ENCODE measurements at regions not wholly inside any gene's neighbourhood (a gene's known extent, or its start where the extent isn't known, plus 50 kb on each side); places are given as distances from the start of the nearest gene placed in this dataset.

DNA sequence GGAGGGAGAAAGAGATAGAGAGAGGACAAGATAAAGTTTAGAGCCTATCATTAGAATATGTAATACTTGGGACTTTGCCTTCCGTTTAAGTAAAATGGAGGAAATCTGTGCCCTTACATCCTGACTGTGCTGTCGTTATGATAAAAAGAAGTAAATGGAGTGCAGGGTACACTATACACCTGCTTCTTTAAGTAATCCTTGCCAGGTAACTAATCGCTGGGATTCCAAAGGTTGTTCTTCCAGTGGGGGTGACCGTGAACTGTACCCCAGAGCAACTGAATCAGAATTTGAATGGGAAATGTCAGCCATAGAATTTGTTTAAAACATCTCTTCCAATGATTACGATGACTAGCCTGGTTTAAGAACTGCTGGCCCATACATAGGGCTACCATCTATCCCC, 126.1 kb upstream of the EEA1 start:
- no peak overlapping the region for H3K27ac ChIP-seq (ENCODE audit: low read depth, low read length)
- no peaks in the 10 kb centered on the region for H3K4me1 ChIP-seq (ENCODE audit: insufficient read depth, low read length)
- Mint-ChIP-seq H3K4me1 (no peaks in the 10 kb centered on the region), H3K4me3 (no peak overlapping the region), H3K36me3 (no peaks in the 10 kb centered on the region), H3K27me3 (peaks cover 9 to 32% of the 10 kb centered on the region in 2 donors), H3K9me3 (peaks cover 0 to 2% (median 0%) of the 10 kb centered on the region in 5 donors), H3K27ac (no peak overlapping the region)
- H3K27me3 ChIP-seq (ENCODE audit: insufficient read depth, low read length, poor library complexity, severe bottlenecking): no peaks in the 10 kb centered on the region
- no peak for DNase-seq
- POLR2A ChIA-PET: no interaction called here
- CTCF ChIA-PET: no interaction called here
- H3K9me3 ChIP-seq (ENCODE audit: low read length): no peaks in the 10 kb centered on the region
- no peak overlapping the region for H3K4me3 ChIP-seq (ENCODE audit: low read length)
- no peaks in the 10 kb centered on the region for H3K36me3 ChIP-seq (ENCODE audit: insufficient read depth, low read length)

DNA sequence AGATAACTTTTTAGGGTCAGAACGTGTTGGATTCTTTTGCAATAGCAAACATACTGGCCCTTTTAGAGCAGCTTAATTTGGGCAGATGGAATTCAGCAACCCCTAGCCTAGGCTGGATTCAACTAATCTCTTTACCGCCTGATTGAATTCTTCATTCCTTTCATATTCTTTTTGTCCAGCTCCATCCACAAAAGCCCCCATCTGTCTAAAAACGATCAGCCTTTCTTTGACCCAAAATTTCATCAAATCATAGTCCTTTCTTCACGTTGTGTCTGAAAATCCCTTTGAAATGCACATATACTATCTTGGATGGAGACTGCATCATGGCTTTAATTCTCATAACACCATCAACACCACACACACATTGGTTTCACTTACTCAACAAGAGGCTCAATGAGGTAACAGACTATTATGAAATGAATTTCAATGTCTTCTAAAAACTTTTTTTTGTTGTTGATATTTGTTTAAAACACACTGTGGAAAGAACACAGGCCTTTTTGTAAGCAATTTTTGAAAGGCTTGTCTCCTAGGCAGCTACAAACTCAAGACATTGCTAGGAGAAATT, 128.0 kb upstream of the EEA1 start:
- H3K27me3 Mint-ChIP-seq: peaks cover 9 to 32% of the 10 kb centered on the region in 2 donors
- H3K36me3 Mint-ChIP-seq: no peaks in the 10 kb centered on the region
- no peak overlapping the region for H3K27ac Mint-ChIP-seq
- Histone ChIP-seq H3K36me3 (ENCODE audit: insufficient read depth, low read length) (no peaks in the 10 kb centered on the region), H3K27me3 (ENCODE audit: insufficient read depth, low read length, poor library complexity, severe bottlenecking) (no peaks in the 10 kb centered on the region), H3K27ac (ENCODE audit: low read depth, low read length) (no peak overlapping the region), H3K9me3 (ENCODE audit: low read length) (no peaks in the 10 kb centered on the region), H3K4me3 (ENCODE audit: low read length) (no peak overlapping the region), H3K4me1 (ENCODE audit: insufficient read depth, low read length) (no peaks in the 10 kb centered on the region)
- ChIA-PET POLR2A (no interaction called here), CTCF (no interaction called here)
- H3K4me1 Mint-ChIP-seq: no peaks in the 10 kb centered on the region
- H3K4me3 Mint-ChIP-seq: no peak overlapping the region
- peaks cover 0 to 2% (median 0%) of the 10 kb centered on the region in 5 donors for H3K9me3 Mint-ChIP-seq
- no peak for DNase-seq

DNA sequence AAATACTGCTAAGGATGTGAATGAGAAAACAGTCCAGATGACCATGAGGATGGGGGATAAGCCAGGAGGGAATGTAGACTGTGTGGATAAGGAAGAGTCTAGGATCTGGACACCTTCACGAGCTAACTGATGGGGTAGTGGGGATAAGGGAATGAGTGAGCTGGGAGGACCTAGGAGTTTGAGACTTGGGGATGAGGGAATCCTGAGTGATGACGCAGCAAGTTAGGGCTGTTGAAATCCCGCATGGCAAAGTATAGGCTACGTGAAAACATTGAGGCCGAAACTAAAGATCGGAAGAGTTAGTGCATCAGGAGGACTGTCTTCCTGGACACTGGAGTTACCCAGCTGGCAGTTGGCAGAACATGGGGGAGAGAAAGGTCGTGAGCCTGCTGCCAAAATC, 129.2 kb upstream of the EEA1 start:
- ChIA-PET CTCF (no interaction called here), POLR2A (no interaction called here)
- H3K27me3 ChIP-seq (ENCODE audit: insufficient read depth, low read length, poor library complexity, severe bottlenecking): no peaks in the 10 kb centered on the region

DNA sequence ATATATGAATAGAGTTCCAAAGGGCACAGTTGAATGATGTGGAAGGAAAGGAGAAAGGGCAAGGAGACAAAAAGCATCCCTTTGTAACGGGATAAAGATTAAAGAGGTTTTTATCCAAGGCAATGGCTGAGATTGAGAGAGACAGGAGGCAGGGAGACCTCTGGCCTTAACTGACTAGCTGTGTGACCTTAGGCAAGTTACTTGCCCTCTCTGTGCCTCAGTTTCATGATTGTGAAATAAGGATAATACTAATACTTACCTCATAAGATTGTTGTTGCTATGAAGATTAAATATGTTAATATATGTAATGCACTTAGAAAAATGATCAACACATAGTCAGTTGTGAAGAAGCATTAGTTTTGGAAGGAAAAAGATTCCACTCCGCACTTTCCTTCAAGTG, 130.2 kb upstream of the EEA1 start:
- Mint-ChIP-seq H3K36me3 (no peaks in the 10 kb centered on the region), H3K4me3 (no peak overlapping the region), H3K27ac (no peak overlapping the region), H3K4me1 (no peaks in the 10 kb centered on the region), H3K27me3 (peaks cover 12 to 41% of the 10 kb centered on the region in 2 donors), H3K9me3 (peaks cover 0 to 2% (median 0%) of the 10 kb centered on the region in 5 donors)
- H3K27me3 ChIP-seq (ENCODE audit: insufficient read depth, low read length, poor library complexity, severe bottlenecking): no peaks in the 10 kb centered on the region
- no peak overlapping the region for H3K27ac ChIP-seq (ENCODE audit: low read depth, low read length)
- ChIA-PET CTCF (no interaction called here), POLR2A (no interaction called here)
- no peaks in the 10 kb centered on the region for H3K4me1 ChIP-seq (ENCODE audit: insufficient read depth, low read length)
- DNase-seq: no peak
- no peaks in the 10 kb centered on the region for H3K36me3 ChIP-seq (ENCODE audit: insufficient read depth, low read length)
- H3K4me3 ChIP-seq (ENCODE audit: low read length): no peak overlapping the region
- no peaks in the 10 kb centered on the region for H3K9me3 ChIP-seq (ENCODE audit: low read length)

More for the DNA sequence above, 129.2 kb upstream of the EEA1 start:
- DNase-seq: no peak
- Histone ChIP-seq H3K27ac (ENCODE audit: low read depth, low read length) (no peak overlapping the region), H3K36me3 (ENCODE audit: insufficient read depth, low read length) (no peaks in the 10 kb centered on the region), H3K4me1 (ENCODE audit: insufficient read depth, low read length) (no peaks in the 10 kb centered on the region), H3K9me3 (ENCODE audit: low read length) (no peaks in the 10 kb centered on the region), H3K4me3 (ENCODE audit: low read length) (no peak overlapping the region)
- no peak overlapping the region for H3K27ac Mint-ChIP-seq
- peaks cover 0 to 2% (median 0%) of the 10 kb centered on the region in 5 donors for H3K9me3 Mint-ChIP-seq
- H3K27me3 Mint-ChIP-seq: peaks cover 9 to 33% of the 10 kb centered on the region in 2 donors
- H3K36me3 Mint-ChIP-seq: no peaks in the 10 kb centered on the region
- no peak overlapping the region for H3K4me3 Mint-ChIP-seq
- H3K4me1 Mint-ChIP-seq: no peaks in the 10 kb centered on the region

DNA sequence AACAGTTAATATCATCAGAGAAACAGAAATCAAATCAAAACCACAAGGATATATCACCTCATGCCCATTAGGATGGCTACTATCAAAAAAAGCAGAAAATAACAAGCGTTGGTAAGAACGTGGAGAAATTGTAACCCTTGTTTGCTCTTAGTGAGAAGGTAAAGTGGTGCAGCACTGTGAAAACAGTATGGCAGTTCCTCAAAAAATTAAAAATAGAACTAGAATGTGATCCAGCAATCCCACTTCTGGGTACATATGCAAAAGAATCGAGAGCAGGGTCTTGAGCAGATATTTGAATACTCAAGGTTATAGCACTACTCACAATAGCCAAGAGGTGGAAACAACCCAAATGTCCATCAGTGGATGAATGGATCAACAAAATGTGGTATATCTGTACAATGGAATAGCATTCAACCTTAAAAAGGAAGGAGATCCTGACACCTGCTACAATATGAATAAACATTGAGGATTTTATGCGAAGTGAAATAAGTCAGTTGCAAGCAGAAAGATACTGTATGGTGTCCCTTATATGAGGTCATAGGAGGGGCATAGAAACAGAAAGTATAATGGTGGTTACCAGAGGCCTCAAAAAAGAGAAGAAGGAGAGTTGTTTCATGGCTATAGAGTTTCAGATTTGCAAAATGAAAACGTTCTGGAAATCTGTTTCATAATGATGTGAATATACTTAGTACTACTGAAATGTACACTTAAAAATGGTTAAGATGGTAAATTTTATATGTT, 131.0 kb upstream of the EEA1 start:
- H3K9me3 Mint-ChIP-seq: peaks cover 0 to 2% (median 0%) of the 10 kb centered on the region in 5 donors
- CTCF ChIA-PET: no interaction called here
- no peak overlapping the region for H3K27ac Mint-ChIP-seq
- POLR2A ChIA-PET: no interaction called here
- no peak overlapping the region for H3K4me3 ChIP-seq (ENCODE audit: low read length)
- no peaks in the 10 kb centered on the region for H3K36me3 Mint-ChIP-seq
- no peaks in the 10 kb centered on the region for H3K27me3 ChIP-seq (ENCODE audit: insufficient read depth, low read length, poor library complexity, severe bottlenecking)
- no peaks in the 10 kb centered on the region for H3K9me3 ChIP-seq (ENCODE audit: low read length)
- DNase-seq: no peak
- H3K27ac ChIP-seq (ENCODE audit: low read depth, low read length): no peak overlapping the region
- no peaks in the 10 kb centered on the region for H3K36me3 ChIP-seq (ENCODE audit: insufficient read depth, low read length)
- no peak overlapping the region for H3K4me3 Mint-ChIP-seq
- no peaks in the 10 kb centered on the region for H3K4me1 Mint-ChIP-seq
- no peaks in the 10 kb centered on the region for H3K4me1 ChIP-seq (ENCODE audit: insufficient read depth, low read length)
- peaks cover 10 to 41% of the 10 kb centered on the region in 2 donors for H3K27me3 Mint-ChIP-seq

DNA sequence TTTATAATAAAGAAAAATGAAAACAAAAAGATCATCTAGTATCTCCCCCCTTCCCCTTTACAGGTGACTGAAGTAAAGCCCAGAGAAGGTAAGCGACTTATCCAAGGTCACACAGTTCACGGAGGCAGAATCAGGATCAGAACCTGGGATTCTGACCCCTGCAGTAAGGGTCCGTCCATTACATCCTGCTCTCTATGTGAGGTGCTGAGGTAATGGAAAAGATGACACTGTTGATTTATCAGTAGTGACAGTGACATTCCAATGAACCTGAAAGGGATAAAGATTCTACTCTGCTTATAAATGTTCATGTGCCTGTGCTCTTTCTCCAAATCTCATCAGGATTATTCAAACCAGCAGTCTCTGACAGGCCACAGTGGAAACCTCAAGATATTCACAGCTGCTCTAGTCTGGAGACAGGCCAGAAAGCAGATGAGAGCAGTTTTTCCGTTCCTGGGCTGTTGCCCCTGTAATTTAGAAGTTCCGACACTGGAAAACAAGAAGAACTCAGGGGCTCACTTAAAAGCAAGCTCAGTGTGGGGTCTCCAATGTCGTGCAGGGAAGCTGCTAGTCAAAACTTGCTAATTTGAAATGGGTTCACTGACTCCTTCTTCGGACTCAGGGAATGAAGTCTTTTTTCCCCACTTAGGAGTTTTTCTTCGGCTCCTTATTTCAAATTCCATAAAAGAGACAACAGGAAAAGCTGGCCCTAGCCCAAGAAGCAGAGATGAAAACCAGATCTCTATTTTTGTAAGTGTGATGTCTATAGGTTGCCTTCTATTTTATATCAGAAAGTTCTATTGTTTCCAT, 131.8 kb upstream of the EEA1 start:
- no peaks in the 10 kb centered on the region for H3K4me1 Mint-ChIP-seq
- H3K4me1 ChIP-seq (ENCODE audit: insufficient read depth, low read length): no peaks in the 10 kb centered on the region
- no peak overlapping the region for H3K27ac Mint-ChIP-seq
- H3K27me3 ChIP-seq (ENCODE audit: insufficient read depth, low read length, poor library complexity, severe bottlenecking): no peaks in the 10 kb centered on the region
- no peak for DNase-seq
- no peaks in the 10 kb centered on the region for H3K36me3 Mint-ChIP-seq
- H3K36me3 ChIP-seq (ENCODE audit: insufficient read depth, low read length): no peaks in the 10 kb centered on the region
- no peak overlapping the region for H3K27ac ChIP-seq (ENCODE audit: low read depth, low read length)
- POLR2A ChIA-PET: no interaction called here
- H3K4me3 ChIP-seq (ENCODE audit: low read length): no peak overlapping the region
- peaks cover 0 to 2% (median 0%) of the 10 kb centered on the region in 5 donors for H3K9me3 Mint-ChIP-seq
- CTCF ChIA-PET: no interaction called here
- H3K9me3 ChIP-seq (ENCODE audit: low read length): no peaks in the 10 kb centered on the region
- no peak overlapping the region for H3K4me3 Mint-ChIP-seq
- H3K27me3 Mint-ChIP-seq: peaks cover 9 to 34% of the 10 kb centered on the region in 2 donors

DNA sequence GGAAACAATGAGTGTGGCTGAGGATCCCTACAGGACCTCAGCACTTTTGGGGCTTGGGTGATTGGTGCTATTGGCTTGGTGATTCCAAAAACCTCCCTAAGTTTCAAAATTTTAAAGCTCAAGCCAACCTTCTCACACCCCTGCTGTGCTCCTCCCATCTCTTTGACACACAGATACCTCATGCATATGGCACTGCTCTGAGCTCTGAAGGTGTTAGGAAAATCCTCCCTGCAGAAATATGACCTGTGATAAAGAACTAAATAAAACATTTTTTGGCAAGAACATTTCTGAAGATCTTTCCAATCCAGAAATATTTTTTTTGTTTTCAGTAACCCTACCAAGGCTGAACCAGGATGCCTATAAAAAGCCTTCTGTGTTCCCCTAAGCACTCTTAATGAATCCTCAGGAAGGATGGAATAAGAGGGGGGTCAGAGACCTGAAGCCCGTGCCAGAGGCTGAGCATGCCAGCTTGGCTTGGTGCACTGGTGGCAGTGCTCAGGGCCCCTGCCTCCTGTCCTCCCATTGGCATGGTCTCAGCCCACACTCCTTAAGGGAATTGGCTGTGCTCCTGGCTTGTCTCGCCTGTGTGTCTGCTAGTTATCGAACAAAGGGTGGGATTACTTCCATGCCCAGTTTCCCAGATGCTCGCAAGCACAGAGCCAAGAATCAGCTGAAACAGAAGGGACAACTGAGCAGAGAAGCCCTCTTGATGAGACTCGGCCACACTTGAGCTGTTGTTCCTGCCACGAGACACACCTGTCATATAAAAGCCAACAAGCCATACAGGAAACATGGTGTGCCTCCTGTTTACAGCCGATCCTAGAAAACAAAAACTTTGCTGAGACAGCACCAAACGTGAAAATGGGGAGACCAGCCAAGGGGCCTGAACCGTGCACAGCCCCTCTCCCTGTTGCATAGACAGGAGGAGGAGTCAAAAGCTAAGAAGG, 132.7 kb upstream of the EEA1 start:
- Mint-ChIP-seq H3K9me3 (peaks cover 0 to 2% (median 0%) of the 10 kb centered on the region in 5 donors), H3K36me3 (no peaks in the 10 kb centered on the region), H3K27me3 (peaks cover 9 to 29% of the 10 kb centered on the region in 2 donors), H3K4me1 (no peaks in the 10 kb centered on the region), H3K4me3 (no peak overlapping the region), H3K27ac (no peak overlapping the region)
- Histone ChIP-seq H3K4me3 (ENCODE audit: low read length) (no peak overlapping the region), H3K36me3 (ENCODE audit: insufficient read depth, low read length) (no peaks in the 10 kb centered on the region), H3K27me3 (ENCODE audit: insufficient read depth, low read length, poor library complexity, severe bottlenecking) (no peaks in the 10 kb centered on the region), H3K4me1 (ENCODE audit: insufficient read depth, low read length) (no peaks in the 10 kb centered on the region), H3K27ac (ENCODE audit: low read depth, low read length) (no peak overlapping the region), H3K9me3 (ENCODE audit: low read length) (no peaks in the 10 kb centered on the region)
- DNase-seq: no peak
- CTCF ChIA-PET: no interaction called here
- POLR2A ChIA-PET: no interaction called here
